ENCODE measurements at regions not wholly inside any gene's neighbourhood (a gene's known extent, or its start where the extent isn't known, plus 50 kb on each side); places are given as distances from the start of the nearest gene placed in this dataset.

DNA sequence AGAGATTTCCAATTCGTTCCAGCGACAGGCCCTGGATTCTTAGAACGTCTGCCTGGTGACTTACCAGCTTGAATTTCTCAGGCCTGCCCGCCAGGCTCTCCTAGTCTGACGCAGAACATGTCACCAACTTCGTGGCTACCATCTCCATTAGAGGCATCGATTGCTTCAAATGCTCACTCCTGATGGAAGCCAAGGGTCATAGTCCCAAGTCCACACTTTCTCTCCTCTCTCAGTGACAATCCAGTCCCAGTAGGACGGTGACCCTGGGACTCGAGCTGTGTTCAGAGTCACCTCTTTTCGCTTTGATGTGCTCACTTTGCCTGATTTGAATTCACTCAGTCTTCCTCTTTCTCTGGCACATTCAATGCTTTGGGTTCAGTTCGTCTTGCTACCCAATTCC, 94.8 kb downstream of the GADD45G start:
- H3K27me3 ChIP-seq = peaks cover 0 to 2% (median 0%) of the 10 kb centered on the region in 7 donors
- DNase-seq = no peak
- no peak overlapping the region for H3K27ac ChIP-seq
- H3K36me3 ChIP-seq = no peaks in the 10 kb centered on the region
- TF ChIP-seq CTCF (IDR thresholded peaks at IDR 0.05) = no peak
- no peak for ATAC-seq
- H3K4me3 ChIP-seq = no peak overlapping the region
- intact Hi-C loops (cut with DNase I) = no loop called here
- H3K4me1 ChIP-seq = peaks cover 0 to 15% (median 3%) of the 10 kb centered on the region in 9 donors
- 95 to 97% methylated on average over 11 of the region's 11 CpGs for WGBS, 2 donors
- no peaks in the 10 kb centered on the region for H3K9me3 ChIP-seq

DNA sequence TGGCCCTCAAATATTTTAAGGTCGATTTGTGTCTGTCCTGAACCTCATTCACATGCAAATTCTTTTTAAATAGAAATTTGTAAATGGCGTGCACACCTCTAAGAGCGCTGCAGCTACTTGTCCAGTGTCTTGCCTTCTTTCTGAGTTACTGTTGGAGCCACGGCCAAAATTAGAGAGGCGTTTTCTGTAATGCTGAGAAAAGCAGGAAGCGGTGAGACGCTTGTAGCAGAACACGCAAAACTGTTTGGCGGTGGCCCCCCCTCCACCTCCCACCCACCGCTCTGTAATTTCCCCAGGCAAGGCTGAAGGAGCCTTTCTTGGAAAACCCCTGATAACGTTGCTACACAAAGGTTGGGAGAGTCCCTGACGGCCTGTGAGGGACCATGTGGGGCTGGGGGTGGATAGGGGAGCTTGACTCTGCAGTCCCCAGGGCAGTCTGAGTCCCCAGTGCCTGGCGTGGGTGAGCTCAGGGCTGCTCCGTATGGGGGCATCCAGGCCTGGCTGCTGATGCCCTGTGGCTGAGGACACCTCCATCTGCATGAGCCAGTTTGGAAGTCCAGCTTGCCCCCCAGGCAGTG, 96.5 kb downstream of the GADD45G start:
- peak overlapping the region in 2 of 10 donors; percentile 3 to 11 for H3K4me3 ChIP-seq
- ATAC-seq = peak in 7 of 8 donors; percentile 26 to 64 (median 35)
- H3K36me3 ChIP-seq = no peaks in the 10 kb centered on the region
- H3K27me3 ChIP-seq = peaks cover 0 to 2% (median 0%) of the 10 kb centered on the region in 7 donors
- TF ChIP-seq CTCF (IDR thresholded peaks at IDR 0.05) = no peak
- H3K4me1 ChIP-seq = peaks cover 0 to 15% (median 3%) of the 10 kb centered on the region in 9 donors
- H3K9me3 ChIP-seq = no peaks in the 10 kb centered on the region
- intact Hi-C loops (cut with DNase I) = no loop called here
- H3K27ac ChIP-seq = peak overlapping the region in 1 of 10 donors; percentile 10
- WGBS, 2 donors = 41 to 45% methylated on average over 14 of the region's 14 CpGs
- peak in 1 of 2 donors; percentile 20 for DNase-seq

DNA sequence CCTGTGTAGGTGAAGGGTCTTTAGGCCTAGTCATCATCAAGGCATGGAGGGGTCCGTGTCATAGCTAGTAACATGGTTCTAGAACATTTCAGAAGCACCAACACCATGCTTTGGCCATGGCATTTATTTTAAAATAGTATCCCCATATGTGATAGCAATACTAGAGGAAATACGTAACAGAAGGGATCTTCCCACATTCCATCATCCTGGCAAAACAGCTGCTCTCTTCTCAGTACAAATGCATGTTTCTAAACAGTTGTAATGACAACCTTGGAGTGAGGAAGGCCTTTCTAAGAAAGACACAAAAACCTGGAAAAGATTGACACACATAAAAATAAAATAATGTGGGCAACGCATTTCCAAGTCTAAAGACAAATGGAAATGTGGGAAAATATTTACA, 97.6 kb downstream of the GADD45G start:
- H3K4me3 ChIP-seq = no peak overlapping the region

DNA sequence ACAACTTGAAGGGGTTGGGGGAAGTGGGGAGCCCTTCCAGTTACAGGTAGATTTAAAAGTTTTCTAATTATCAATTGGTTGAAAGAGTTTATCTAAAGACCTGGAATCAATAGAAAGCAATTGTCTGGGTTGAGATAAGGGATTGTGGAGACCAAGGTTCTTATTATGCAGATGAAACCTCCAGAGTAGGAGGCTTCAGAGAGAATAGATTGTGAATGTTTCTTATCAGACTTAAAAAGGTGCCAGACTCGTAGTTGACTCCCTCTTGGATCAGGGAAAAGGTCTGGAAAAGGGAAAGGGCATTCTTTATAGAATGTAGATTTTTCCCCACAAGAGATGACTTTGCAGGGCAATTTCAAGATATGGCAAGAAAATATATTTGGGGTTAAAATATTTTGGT, 100.8 kb downstream of the GADD45G start:
- ATAC-seq (no peak), DNase-seq (no peak)
- no peaks in the 10 kb centered on the region for H3K36me3 ChIP-seq
- 40 to 54% methylated on average over 1 of the region's 1 CpG for WGBS, 2 donors
- intact Hi-C loops (cut with DNase I) = no loop called here
- no peaks in the 10 kb centered on the region for H3K9me3 ChIP-seq
- H3K27ac ChIP-seq = no peak overlapping the region
- H3K4me3 ChIP-seq = no peak overlapping the region
- peaks cover 0 to 2% (median 0%) of the 10 kb centered on the region in 7 donors for H3K27me3 ChIP-seq
- peaks cover 0 to 23% (median 3%) of the 10 kb centered on the region in 9 donors for H3K4me1 ChIP-seq
- no peak for TF ChIP-seq CTCF (IDR thresholded peaks at IDR 0.05)

More for the DNA sequence above, 97.6 kb downstream of the GADD45G start:
- DNase-seq (no peak), ATAC-seq (no peak)
- Histone ChIP-seq H3K27me3 (peaks cover 0 to 2% (median 0%) of the 10 kb centered on the region in 7 donors), H3K9me3 (no peaks in the 10 kb centered on the region), H3K27ac (no peak overlapping the region), H3K36me3 (no peaks in the 10 kb centered on the region), H3K4me1 (peaks cover 0 to 15% (median 3%) of the 10 kb centered on the region in 9 donors)
- no peak for TF ChIP-seq CTCF (IDR thresholded peaks at IDR 0.05)
- WGBS, 2 donors = 84 to 87% methylated on average over 3 of the region's 3 CpGs
- intact Hi-C loops (cut with DNase I) = no loop called here
